ENCODE measurements at regions not wholly inside any gene's neighbourhood (a gene's known extent, or its start where the extent isn't known, plus 50 kb on each side); places are given as distances from the start of the nearest gene placed in this dataset.
A peak's percentile ranks its signal among the peaks of the same experiment; 100 is the strongest.
"Not testable (repeated sequence)": the region's sequence is repeated elsewhere in the genome, so short reads cannot be mapped to it uniquely, and the experiment has no call there.

- peak; percentile 77 to 83 for DNase-seq
Observed at GRCh38 chr15:58298879-58299850, 132.6 kb upstream of the LIPC start.

- peak; percentile 86 to 90 for DNase-seq
Observed at GRCh38 chr15:58302832-58303231, 129.0 kb upstream of the LIPC start.

- DNase-seq: no peak
Observed at GRCh38 chr15:58303236-58303635, 128.6 kb upstream of the LIPC start.

GRCh38 chr15:58306591-58307312, 125.0 kb upstream of the LIPC start:
- no peak for DNase-seq

- no peak for DNase-seq
Observed at GRCh38 chr15:58307313-58307961, 124.4 kb upstream of the LIPC start.

GRCh38 chr15:58308742-58309355, 122.9 kb upstream of the LIPC start:
- no peak for DNase-seq

GRCh38 chr15:58309963-58310928, 121.5 kb upstream of the LIPC start:
- peak; percentile 91 to 95 for DNase-seq

- no peak for DNase-seq
Observed at GRCh38 chr15:58311556-58311955, 120.2 kb upstream of the LIPC start.

- no peak for DNase-seq
Observed at GRCh38 chr15:58312031-58312430, 119.8 kb upstream of the LIPC start.

- DNase-seq: peak in 1 of 2 donors; percentile 42
Observed at GRCh38 chr15:58313304-58313703, 118.5 kb upstream of the LIPC start.

GRCh38 chr15:58313810-58314592, 117.8 kb upstream of the LIPC start:
- no peak for DNase-seq

GRCh38 chr15:58314593-58315216, 117.1 kb upstream of the LIPC start:
- DNase-seq: no peak

GRCh38 chr15:58318517-58318916, 113.3 kb upstream of the LIPC start:
- DNase-seq: no peak

- no peak for DNase-seq
Observed at GRCh38 chr15:58321034-58321433, 110.8 kb upstream of the LIPC start.

GRCh38 chr15:58322253-58322652, 109.5 kb upstream of the LIPC start:
- DNase-seq: no peak

- DNase-seq: not testable (repeated sequence)
Observed at GRCh38 chr15:58323321-58323720, 108.5 kb upstream of the LIPC start.

GRCh38 chr15:58324533-58324932, 107.3 kb upstream of the LIPC start:
- DNase-seq: no peak

GRCh38 chr15:58327958-58328357, 103.8 kb upstream of the LIPC start:
- DNase-seq: no peak

- DNase-seq: no peak
Observed at GRCh38 chr15:58329211-58329610, 102.6 kb upstream of the LIPC start.
